AG04450 (cell line): ENCODE measurements at regions not wholly inside any gene's neighbourhood (a gene's known extent, or its start where the extent isn't known, plus 50 kb on each side); places are given as distances from the start of the nearest gene placed in this dataset.
"Not testable (repeated sequence)": the region's sequence is repeated elsewhere in the genome, so short reads cannot be mapped to it uniquely, and the experiment has no call there.

Source experiments
- CTCF ChIA-PET: fragments of 300-600, 350-600 bp; formaldehyde crosslinking; extraction: SDS; loops from one replicate; lab custom pipeline; 2022; ENCODE audit warnings: antibody characterized with exemption, inconsistent platforms; lab: Charles Lee
- POLR2A ChIA-PET: fragments of 350-600 bp; formaldehyde crosslinking; extraction: SDS; loops from one replicate; lab custom pipeline; 2021; ENCODE audit warnings: antibody characterized with exemption, inconsistent platforms; lab: Yijun Ruan, JAX
- DNase-seq: peaks from one replicate; pipeline ENCODE4 v3.0.0-alpha.2; 2011; ENCODE audit warnings: low read depth, low spot score
- H3K27ac ChIP-seq: one replicate; pipeline ENCODE4 v1.5.1; 2012; ENCODE audit warnings: low read depth, low read length, control low read depth
- H3K27me3 ChIP-seq: one replicate; pipeline ENCODE4 v1.6.0; 2012; ENCODE audit warnings: low read length; ENCODE audit not compliant: control insufficient read depth, insufficient read depth
- H3K4me3 ChIP-seq: 2 replicates; pipeline ENCODE4 v1.5.1; 2011; ENCODE audit warnings: mild to moderate bottlenecking, low read depth, low read length, control low read depth
- H3K9me3 ChIP-seq: 2 replicates; pipeline ENCODE4 v1.5.1; 2012; ENCODE audit warnings: low read length; ENCODE audit not compliant: control insufficient read depth, insufficient read depth
- TF ChIP-seq, protein P1 (sequence below): IDR thresholded peaks from 2 replicates; pipeline ENCODE4 v1.5.1; 2011; ENCODE audit warnings: low read depth, low read length, control low read depth, inconsistent platforms

GRCh38 chr19:27828829-27829228, 1384.1 kb downstream of the UQCRFS1 start:
- TF ChIP-seq, protein P1, sequence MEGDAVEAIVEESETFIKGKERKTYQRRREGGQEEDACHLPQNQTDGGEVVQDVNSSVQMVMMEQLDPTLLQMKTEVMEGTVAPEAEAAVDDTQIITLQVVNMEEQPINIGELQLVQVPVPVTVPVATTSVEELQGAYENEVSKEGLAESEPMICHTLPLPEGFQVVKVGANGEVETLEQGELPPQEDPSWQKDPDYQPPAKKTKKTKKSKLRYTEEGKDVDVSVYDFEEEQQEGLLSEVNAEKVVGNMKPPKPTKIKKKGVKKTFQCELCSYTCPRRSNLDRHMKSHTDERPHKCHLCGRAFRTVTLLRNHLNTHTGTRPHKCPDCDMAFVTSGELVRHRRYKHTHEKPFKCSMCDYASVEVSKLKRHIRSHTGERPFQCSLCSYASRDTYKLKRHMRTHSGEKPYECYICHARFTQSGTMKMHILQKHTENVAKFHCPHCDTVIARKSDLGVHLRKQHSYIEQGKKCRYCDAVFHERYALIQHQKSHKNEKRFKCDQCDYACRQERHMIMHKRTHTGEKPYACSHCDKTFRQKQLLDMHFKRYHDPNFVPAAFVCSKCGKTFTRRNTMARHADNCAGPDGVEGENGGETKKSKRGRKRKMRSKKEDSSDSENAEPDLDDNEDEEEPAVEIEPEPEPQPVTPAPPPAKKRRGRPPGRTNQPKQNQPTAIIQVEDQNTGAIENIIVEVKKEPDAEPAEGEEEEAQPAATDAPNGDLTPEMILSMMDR: no peak
- POLR2A ChIA-PET: no interaction called here
- DNase-seq: no peak

GRCh38 chr19:27824108-27824507, 1388.8 kb downstream of the UQCRFS1 start:
- H3K9me3 ChIP-seq: peaks cover 14% of the 10 kb centered on the region; the same call in 1 of the 2 replicates
- no peak overlapping the region for H3K27ac ChIP-seq
- POLR2A ChIA-PET: no interaction called here
- TF ChIP-seq, protein P1: no peak
- H3K4me3 ChIP-seq: no peak overlapping the region
- no peaks in the 10 kb centered on the region for H3K27me3 ChIP-seq
- CTCF ChIA-PET: no interaction called here
- no peak for DNase-seq

More at GRCh38 chr19:27828829-27829228, 1384.1 kb downstream of the UQCRFS1 start:
- Histone ChIP-seq H3K27ac (no peak overlapping the region), H3K4me3 (no peak overlapping the region), H3K9me3 (no peaks in the 10 kb centered on the region), H3K27me3 (no peaks in the 10 kb centered on the region)
- CTCF ChIA-PET: no interaction called here

GRCh38 chr19:27822336-27822735, 1390.6 kb downstream of the UQCRFS1 start:
- DNase-seq: no peak
- no peaks in the 10 kb centered on the region for H3K27me3 ChIP-seq
- TF ChIP-seq, protein P1: no peak
- POLR2A ChIA-PET: no interaction called here
- CTCF ChIA-PET: no interaction called here
- peaks cover 14% of the 10 kb centered on the region; the same call in 1 of the 2 replicates for H3K9me3 ChIP-seq
- H3K4me3 ChIP-seq: no peak overlapping the region
- no peak overlapping the region for H3K27ac ChIP-seq

DNA sequence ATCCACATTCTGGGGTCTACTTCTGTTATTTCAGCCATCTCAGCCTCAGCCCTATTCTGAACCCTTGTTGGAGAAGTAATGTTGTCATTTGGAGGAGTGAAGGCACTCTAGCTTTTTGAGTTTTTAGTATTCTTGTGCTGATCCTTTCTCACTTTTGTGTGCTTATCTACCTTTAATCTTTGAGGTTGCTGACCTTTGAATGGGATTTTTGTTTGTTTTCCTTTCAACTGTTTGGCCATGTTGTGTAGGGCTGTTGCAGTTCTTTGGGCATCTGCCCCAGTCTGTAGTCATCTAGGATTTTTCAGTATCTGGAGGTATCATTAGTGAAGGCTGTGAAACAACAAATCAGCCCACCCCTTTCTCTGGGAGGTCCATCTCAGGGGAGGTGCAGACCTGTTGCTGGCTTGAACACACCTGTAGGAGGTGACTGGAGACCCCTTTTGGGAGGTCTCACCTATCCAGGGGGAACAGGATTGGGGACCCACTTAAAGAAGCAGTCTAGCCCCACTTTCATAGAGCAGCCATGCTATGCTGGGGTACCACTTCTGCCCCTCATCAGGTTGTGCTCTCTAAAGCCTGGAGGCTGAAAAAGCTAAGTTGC, 1391.4 kb downstream of the UQCRFS1 start:
- CTCF ChIA-PET: no interaction called here
- POLR2A ChIA-PET: no interaction called here
- H3K27me3 ChIP-seq: no peaks in the 10 kb centered on the region
- TF ChIP-seq, protein P1: no peak
- no peak overlapping the region for H3K27ac ChIP-seq
- H3K4me3 ChIP-seq: no peak overlapping the region
- no peak for DNase-seq
- H3K9me3 ChIP-seq: peaks cover 14% of the 10 kb centered on the region; the same call in 1 of the 2 replicates

GRCh38 chr19:27815985-27816384, 1397.0 kb downstream of the UQCRFS1 start:
- TF ChIP-seq, protein P1: no peak
- POLR2A ChIA-PET: no interaction called here
- Histone ChIP-seq H3K27me3 (no peaks in the 10 kb centered on the region), H3K9me3 (no peaks in the 10 kb centered on the region), H3K27ac (no peak overlapping the region), H3K4me3 (no peak overlapping the region)
- DNase-seq: no peak
- CTCF ChIA-PET: no interaction called here

DNA sequence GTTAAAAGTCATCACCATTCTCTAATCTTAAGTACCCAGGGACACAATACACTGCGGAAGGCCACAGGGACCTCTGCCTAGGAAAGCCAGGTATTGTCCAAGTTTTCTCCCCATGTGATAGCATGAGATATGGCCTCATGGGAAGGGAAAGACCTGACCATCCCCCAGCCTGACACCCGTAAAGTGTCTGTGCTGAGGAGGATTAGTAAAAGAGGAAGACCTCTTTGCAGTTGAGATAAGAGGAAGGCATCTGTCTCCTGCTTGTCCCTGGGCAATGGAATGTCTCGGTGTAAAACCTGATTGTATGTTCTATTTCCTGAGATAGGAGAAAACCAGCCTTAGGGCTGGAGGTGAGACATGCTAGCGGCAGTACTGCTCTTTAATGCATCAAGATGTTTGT, 1398.1 kb downstream of the UQCRFS1 start:
- H3K27ac ChIP-seq, H3K9me3 ChIP-seq, POLR2A ChIA-PET, DNase-seq, H3K4me3 ChIP-seq, H3K27me3 ChIP-seq, CTCF ChIA-PET: not testable (repeated sequence)

DNA sequence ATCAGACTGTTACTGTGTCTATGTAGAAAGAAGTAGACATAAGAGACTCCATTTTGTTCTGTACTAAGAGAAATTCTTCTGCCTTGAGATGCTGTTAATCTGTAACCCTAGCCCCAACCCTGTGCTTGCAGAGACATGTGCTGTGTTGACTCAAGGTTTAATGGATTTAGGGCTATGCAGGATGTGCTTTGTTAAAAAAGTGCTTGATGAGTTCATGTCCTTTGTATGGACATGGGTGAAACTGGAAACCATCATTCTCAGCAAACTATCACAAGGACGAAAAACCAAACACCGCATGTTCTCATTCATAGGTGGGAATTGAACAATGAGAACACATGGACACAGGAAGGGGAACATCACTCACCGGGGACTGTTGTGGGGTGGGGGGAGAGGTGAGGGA, 1398.7 kb downstream of the UQCRFS1 start:
- H3K27ac ChIP-seq, H3K9me3 ChIP-seq, POLR2A ChIA-PET, CTCF ChIA-PET, H3K27me3 ChIP-seq, H3K4me3 ChIP-seq, DNase-seq: not testable (repeated sequence)
